ENCODE measurements at regions not wholly inside any gene's neighbourhood (a gene's known extent, or its start where the extent isn't known, plus 50 kb on each side); places are given as distances from the start of the nearest gene placed in this dataset.

GRCh38 chr11:29317694-29318093 is 699.1 kb downstream of the KCNA4 start:
- Histone ChIP-seq H3K9me3 (replicated peaks) (no peaks in the 10 kb centered on the region), H3K27ac (replicated peaks) (no peak overlapping the region), H3K27me3 (ENCODE audit: low read depth) (no peaks in the 10 kb centered on the region), H3K4me3 (no peak overlapping the region), H3K36me3 (no peaks in the 10 kb centered on the region), H3K4me1 (no peaks in the 10 kb centered on the region)
- intact Hi-C loops (cut with micrococcal nuclease): no loop called here
- no peak for DNase-seq
- no peak for TF ChIP-seq CTCF (IDR thresholded peaks at IDR 0.05; ENCODE audit: borderline replicate concordance)

DNA sequence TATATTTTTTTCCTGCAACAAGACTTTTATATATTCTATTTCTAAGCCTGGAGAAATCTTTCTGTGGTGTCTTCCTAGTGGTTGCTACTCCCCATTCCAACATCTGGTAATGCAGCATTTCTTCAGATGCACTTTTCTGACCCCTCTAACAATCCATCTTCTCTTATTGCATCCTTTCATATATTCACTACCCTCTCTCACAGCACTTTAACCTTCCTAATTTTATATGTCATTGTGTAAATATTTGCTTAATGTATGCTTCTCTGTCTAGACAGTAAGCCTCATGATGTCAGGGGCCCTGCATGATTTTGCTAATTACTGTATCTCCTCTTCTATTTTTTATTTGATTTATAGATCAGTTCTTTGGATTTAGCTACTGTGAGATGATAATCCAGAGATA is 701.6 kb downstream of the KCNA4 start:
- no peaks in the 10 kb centered on the region for H3K9me3 ChIP-seq (replicated peaks)
- no peak overlapping the region for H3K27ac ChIP-seq (replicated peaks)
- intact Hi-C loops (cut with micrococcal nuclease): no loop called here

DNA sequence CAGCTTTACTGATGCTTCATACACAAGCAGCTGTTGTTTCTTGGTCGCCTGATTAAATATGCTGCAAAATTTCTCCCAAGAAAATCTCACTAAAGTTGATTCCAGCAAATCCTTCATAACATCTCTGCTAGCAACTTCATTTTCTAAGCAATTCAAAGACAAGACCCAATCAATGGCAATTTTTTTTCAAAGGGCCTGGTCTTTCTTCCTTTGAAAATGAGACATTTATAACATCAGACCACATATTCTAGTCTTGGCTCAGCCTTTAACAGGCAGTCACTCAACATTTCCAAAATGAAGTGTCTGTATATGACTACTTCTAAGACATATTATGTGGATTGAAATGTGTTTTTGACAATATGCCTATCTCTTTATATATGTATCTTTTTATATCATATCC is 702.6 kb downstream of the KCNA4 start:
- Histone ChIP-seq H3K9me3 (replicated peaks) (no peaks in the 10 kb centered on the region), H3K27ac (replicated peaks) (no peak overlapping the region), H3K27me3 (ENCODE audit: low read depth) (no peaks in the 10 kb centered on the region), H3K4me3 (no peak overlapping the region), H3K4me1 (no peaks in the 10 kb centered on the region), H3K36me3 (no peaks in the 10 kb centered on the region)
- intact Hi-C loops (cut with micrococcal nuclease): no loop called here
- DNase-seq: no peak
- TF ChIP-seq CTCF (IDR thresholded peaks at IDR 0.05; ENCODE audit: borderline replicate concordance): no peak

More for the DNA sequence above, 701.6 kb downstream of the KCNA4 start:
- Histone ChIP-seq H3K4me3 (no peak overlapping the region), H3K27me3 (ENCODE audit: low read depth) (no peaks in the 10 kb centered on the region), H3K36me3 (no peaks in the 10 kb centered on the region), H3K4me1 (no peaks in the 10 kb centered on the region)
- DNase-seq: no peak
- no peak for TF ChIP-seq CTCF (IDR thresholded peaks at IDR 0.05; ENCODE audit: borderline replicate concordance)

DNA sequence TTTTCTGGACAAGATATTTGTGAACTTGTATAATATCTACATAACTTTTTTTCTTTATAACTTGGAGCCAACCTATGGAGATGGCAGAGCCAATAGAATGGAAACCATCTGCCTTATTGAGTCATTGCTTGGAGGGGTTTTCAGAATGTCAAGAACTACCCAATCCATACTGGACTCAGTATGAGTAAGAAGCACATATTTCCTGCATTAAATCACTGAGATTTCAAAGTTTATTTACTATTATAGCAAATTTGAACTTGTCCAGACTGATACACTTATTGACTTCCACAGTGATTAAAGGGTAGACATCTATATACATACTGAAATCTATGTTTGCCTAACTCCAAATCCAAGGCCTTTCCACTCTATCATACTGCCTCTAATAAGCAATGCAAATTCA is 704.0 kb downstream of the KCNA4 start:
- no peak for TF ChIP-seq CTCF (IDR thresholded peaks at IDR 0.05; ENCODE audit: borderline replicate concordance)

DNA sequence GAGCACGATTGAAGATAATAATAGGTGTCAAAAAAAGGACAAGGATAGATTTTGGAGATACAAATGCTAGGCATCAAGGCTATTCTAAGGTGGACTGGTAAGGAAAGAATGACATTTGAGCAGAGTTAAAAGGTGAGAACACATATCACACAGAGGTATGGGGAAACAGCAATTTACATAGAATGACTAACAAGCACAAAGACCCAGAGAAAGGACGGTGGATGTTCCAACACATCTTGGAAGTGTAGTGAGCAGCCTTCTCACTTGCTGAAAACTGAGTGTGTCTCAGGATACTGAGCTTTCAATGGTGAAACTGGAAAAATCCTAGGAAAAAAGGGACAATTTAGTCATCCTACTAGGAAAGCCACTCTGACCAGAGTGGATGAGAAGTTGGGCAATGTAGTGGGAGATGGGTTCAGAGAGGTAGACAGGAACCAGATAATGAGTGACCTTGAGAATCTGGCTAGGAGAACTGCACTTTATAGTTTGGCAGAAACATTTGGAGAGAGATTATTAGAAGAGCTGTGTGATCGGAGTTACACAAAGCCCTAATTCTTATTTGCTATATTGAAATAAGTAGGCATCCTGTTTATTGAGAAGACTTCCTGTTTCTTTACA is 706.0 kb downstream of the KCNA4 start:
- no peak overlapping the region for H3K4me3 ChIP-seq
- H3K36me3 ChIP-seq: no peaks in the 10 kb centered on the region
- H3K27me3 ChIP-seq (ENCODE audit: low read depth): no peaks in the 10 kb centered on the region
- H3K9me3 ChIP-seq (replicated peaks): no peaks in the 10 kb centered on the region
- intact Hi-C loops (cut with micrococcal nuclease): no loop called here
- TF ChIP-seq CTCF (IDR thresholded peaks at IDR 0.05; ENCODE audit: borderline replicate concordance): no peak
- no peaks in the 10 kb centered on the region for H3K4me1 ChIP-seq
- no peak for DNase-seq
- H3K27ac ChIP-seq (replicated peaks): no peak overlapping the region

More for the DNA sequence above, 704.0 kb downstream of the KCNA4 start:
- no peaks in the 10 kb centered on the region for H3K9me3 ChIP-seq (replicated peaks)
- DNase-seq: no peak
- no peaks in the 10 kb centered on the region for H3K27me3 ChIP-seq (ENCODE audit: low read depth)
- H3K4me1 ChIP-seq: no peaks in the 10 kb centered on the region
- intact Hi-C loops (cut with micrococcal nuclease): no loop called here
- H3K36me3 ChIP-seq: no peaks in the 10 kb centered on the region
- H3K27ac ChIP-seq (replicated peaks): no peak overlapping the region
- H3K4me3 ChIP-seq: no peak overlapping the region

Data from left ventricle myocardium inferior (tissue), 1 donor.